Stimulated activated CD4-positive, alpha-beta T cell treated with anti-CD3 and anti-CD28 coated beads, Interleukin-15, amount 100 ng/mL, for 48 hours (primary cell): ENCODE measurements at regions not wholly inside any gene's neighbourhood (a gene's known extent, or its start where the extent isn't known, plus 50 kb on each side); places are given as distances from the start of the nearest gene placed in this dataset.

Source experiments
- DNase-seq, 2 donors: peaks; one replicate each; pipeline ENCODE4 v3.0.0-alpha.2; 2020; ENCODE audit warnings: low read depth in 2 of 2

DNA sequence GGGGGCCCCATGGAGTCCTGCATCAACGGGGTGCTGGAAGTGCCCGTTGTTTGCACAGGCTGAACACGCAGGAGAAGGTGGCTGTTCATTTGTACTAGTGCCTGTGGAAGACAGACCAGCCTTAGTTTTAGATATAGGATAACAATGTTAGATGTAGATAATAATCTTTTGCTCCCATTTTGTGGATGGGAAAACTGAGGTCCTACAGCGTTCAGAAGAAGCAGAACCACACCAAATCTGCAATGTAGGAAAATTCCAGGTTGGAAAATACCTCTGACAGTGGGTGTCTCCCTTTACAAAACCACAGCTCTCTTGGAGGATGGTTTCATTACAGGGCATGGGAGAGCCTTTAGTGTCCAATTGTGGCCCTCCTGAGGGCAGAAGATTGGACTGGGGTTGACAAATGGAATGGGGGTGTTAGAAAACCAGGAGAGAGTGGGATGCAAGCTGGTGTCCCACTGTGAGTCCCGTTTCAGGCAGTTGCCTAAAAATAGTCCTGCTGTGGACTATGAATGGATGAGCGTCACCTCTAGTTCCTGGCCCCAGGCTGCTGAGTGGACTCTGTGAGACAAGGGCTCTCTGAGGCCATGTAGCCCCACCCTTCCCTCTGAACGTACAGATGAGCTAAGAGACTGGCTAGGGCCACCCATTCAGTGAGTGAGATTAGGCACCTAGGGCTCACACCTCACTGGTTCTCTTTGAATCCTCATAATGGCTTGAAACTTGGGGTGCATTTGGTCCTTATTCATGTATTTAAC lies 508.8 kb downstream of the MN1 start:
- no peak for DNase-seq

DNA sequence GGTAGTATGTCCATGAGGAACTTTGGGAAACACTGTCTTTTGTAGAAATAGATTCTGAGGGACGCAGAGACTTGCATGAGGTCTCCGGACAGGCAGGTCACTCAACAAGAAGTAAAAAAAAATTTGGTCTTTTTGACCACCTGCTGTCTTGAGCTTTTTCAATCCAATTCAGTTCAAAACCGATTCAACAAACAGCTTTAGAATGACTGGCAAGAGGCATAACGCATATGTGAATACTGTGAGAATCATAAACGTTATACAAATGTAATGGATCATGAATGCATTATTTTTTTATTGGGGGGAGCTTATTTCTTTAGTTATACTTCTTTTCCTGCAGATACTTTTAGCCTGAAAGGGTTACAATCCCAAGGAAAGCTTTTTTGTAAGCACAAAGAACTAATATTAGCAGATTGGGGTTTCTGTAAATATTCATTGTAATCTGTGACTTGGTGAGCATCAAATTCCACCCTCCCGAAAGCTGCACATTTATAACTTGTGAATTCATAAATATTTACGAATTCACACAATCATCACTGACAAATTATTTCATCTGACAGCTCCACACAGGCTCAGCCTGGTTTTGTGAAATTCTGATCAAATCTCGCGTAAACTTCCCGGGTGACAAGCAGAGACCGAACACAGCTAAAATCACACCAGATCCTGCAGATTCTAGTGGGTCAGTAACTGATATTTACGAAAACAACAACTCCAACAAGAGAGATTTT lies 507.7 kb downstream of the MN1 start:
- no peak for DNase-seq

DNA sequence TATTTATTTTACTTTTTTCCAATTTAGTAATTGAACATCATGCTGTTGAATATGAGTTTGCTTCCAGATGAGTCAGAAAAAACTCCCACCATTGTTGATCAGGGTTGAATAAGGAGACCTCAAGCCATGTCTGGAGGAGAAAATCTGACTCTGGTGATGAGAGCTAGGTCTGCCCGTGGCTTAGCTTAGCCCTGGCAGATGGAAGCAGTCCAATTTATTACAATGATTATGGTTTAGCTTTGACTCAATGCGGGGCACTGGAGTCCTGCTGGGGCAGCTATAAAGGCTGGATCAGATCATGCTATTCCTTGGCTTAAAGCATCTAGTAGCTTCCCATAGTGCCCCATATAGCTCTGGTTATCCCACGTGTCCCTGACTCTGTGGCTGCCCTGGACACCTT lies 506.5 kb downstream of the MN1 start:
- no peak for DNase-seq

DNA sequence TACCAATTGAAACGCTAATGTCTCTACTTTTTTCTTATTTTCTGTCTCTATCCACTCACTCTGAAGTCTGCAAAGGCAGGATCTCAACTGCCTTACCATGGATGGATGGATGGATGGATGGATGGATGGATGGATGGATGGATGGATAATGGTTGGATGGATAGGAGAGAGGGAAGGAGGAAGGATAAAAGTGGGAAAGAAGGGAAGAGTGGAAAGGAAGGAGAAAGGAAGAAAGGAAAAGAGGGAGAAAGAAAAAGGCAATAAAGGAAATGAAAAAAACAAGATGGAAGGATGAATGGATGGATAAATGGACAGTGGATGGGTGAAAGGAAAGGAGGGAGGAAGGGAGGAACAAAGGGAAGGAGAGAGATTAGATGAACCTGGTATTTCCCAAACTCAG lies 506.0 kb downstream of the MN1 start:
- DNase-seq = no peak

DNA sequence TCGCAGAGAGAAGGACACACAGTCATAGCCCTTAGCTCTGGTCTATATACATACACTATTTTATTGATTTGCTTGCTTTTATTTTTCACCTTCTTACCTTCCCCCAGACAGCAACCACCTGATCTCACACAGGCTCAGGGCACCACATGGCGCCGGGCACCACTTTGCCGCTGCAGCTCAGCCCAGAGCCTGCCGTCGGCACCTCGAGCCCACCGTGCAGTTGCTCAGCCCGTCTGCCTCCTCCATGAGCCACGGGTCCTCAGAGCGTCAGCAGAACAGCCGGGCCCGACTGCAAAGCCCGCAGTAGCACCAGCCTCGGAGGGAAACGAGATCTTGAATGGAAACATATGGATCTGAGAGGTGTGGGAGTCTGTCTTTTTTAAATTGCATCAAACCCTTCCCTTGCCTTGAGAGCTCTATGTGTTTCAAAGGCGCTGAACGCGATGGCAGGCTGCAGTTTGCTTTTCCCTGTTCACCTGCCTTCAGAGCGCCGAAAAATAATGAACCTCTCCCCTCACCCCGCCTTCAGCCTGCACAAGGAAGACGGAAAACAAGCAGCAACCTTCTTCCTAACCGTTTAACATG lies 505.4 kb downstream of the MN1 start:
- DNase-seq = no peak

DNA sequence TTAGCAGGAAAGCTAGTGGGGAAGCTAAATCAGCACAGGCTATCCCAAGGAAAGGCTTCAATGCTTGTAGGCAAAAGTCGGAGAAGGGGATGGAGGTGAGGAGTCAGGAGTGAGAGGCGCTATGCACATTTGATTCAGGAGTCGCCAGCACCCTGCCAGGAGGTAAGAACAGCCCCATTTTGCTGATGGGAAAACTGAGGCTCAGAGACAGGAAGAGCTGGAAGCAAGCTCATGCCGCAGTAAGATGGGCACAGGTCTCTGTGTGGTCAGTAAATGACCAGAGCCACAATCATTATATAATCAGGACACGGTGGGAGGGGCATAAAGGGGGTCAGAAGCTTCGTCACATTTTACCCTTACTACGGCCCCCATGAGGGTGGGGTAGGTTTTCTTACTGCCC lies 504.4 kb downstream of the MN1 start:
- DNase-seq = no peak

DNA sequence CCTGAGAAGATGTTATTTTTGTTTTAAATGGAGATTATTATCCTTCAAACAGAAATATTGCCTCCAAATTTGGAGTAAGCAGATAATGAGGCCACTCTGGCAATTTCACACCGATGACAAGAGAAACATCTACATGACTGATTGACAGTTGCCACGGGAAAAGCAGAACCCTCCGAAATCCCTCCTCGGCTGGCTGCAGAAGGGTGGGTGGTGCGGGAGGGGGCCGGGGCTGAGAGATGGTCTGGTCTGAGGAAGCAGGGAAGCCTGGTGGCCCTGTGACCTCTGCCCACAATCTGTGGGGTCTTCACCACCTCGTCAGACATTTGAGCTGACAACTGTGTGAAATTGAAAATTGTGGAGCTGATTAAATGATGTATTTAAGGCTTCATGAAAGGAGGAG lies 503.2 kb downstream of the MN1 start:
- DNase-seq = no peak

DNA sequence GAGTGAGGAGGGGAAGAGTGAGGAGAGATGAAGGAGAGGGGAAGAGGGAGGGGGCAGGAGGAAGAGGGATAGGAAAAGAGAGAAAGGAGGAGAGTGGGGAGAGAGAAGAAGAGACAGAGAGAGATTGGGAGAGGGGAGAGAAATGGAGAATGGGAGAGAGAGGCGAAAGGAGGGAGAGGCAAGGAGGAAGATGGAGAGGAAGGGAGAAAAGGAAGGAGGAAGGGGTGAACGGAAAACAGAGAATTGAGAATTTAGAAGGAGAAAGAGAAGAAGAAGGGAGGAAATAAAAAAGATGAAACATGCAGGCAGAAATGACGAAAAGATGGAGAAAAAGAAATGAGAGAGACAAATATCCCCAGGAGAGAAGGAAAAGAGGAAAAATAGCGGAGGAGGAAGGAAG lies 502.8 kb downstream of the MN1 start:
- DNase-seq = no peak

DNA sequence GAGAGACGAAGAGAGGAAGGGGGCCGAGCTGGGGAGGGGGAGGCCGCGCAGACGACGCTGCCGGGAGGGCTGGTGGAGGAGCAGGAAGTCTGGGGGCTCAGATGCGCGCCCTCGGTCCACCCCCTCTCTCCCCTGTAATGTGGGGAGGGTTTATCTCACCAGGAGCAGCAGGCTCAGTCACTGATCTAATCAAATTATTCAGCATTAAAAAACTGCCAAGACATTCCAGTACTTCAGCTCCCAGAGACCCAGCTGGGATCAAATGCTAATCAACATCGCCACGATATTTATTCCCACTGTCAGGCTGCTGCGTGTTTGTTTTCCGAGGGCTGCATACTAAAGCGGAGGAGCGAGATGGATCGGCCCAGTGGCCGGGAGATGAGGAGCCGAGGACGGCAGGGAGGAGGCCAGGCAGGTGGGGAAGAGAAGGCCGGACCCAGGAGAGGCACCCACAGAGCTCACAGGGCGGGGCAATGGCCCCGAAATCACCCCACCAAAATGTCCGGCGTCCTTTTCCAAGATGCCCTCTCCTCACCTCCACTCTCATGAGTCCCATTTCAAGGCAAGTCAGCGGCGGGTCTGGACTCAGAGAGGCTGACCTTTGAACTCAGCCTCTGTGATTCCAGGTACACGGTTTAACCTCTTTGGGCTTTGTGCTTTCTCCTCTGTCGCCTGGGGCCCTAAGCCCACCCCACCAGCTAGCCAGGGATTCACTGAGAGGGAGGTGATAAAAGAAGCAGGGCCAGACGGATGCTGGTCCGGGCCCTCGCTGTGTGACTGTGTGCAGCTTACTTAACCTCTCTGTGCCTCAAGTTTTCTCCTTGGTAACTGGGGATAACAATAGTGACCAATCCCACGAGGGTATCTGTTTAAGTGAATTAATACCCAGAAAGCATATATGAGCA lies 502.1 kb downstream of the MN1 start:
- no peak for DNase-seq

DNA sequence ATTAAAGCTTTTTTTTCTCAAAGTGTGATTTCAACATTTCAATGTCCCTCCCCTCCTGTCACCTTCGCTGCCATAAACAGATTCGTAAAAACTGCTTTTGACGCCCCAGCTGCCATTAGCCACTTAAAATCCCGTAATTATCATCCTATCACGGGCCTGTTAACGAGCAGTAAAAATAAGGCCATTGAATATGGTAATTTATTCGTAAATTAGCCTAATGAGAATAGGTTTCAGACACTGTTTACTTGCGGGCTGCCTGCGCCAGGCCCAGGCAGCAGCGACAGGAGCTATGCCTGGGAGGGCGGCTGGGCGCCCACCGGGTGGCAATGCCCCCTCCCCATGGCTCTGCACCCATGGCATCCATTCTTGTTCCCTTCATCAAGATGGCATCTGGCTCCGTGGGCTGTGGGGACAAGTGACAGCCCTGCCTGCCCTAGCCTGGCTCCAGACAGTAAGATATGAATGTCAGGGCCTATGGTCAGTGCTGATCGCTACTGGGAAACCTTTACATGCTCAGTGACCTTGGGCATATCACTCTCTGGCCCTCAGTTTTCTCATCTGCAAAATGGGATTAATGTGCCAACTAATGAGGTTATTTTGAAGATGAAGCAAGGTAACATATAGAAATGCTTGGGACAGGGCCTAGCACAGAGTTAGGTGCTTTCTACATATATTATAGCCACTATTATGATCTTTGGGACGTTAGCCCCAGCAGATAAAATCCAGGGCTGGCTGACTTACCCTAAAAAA lies 500.8 kb downstream of the MN1 start:
- DNase-seq = no peak

DNA sequence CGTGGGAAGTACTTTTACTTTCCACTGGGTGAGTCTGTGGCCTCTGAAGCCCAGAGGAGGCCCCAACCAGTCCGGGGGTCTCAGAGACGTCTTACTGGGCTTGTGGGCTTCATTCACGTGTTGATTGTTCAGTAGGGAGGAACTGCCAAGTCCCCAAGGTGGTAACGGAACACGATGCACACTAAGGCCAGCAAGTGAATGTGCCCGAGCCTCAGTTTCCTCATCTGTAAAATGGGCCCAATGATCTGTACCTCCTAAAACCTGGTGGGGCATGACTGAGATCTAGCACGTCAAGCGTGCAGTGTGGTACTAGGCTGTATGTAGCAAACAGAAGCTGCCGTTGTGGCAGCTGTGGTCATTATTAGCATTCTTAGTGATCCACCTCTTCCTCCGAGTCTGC lies 499.1 kb downstream of the MN1 start:
- DNase-seq = no peak

DNA sequence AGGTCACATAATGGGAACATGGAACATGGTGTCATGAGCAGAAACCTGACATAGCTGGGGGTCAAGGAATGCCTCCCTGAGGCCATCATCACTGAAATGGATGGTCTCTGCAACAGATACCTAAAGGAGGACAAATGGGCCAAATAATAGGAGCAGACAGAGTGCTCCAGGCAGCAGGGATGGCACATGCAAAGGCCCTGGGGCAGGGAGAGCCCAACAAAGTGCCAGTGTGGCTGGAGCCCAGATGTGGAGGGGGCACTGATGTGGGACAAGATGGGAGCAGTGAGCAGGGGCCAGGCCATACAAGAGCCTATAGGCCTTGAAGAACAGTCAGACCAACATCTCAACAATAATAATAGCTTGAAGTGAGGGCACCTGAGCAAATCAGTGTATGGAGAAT lies 497.8 kb downstream of the MN1 start:
- DNase-seq = no peak

DNA sequence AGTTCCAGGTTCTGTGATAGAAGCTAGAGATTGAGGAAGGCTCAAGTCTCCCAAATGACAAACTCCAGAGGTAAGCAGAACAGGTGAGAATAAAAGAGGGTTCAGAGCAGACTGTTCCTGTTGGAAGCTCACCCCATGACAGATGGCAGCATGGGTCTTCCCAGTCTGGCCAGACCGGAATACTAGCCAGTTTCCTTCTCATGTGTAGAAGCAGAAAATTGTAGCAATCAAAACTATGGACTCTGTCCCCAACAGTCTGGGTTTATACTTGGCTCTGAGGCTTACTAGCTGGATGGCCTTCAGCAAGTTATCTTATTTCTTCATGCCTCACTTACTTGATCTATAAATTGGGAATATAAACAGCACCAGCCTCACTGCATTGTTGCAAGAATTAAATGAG lies 494.8 kb downstream of the MN1 start:
- DNase-seq = no peak

DNA sequence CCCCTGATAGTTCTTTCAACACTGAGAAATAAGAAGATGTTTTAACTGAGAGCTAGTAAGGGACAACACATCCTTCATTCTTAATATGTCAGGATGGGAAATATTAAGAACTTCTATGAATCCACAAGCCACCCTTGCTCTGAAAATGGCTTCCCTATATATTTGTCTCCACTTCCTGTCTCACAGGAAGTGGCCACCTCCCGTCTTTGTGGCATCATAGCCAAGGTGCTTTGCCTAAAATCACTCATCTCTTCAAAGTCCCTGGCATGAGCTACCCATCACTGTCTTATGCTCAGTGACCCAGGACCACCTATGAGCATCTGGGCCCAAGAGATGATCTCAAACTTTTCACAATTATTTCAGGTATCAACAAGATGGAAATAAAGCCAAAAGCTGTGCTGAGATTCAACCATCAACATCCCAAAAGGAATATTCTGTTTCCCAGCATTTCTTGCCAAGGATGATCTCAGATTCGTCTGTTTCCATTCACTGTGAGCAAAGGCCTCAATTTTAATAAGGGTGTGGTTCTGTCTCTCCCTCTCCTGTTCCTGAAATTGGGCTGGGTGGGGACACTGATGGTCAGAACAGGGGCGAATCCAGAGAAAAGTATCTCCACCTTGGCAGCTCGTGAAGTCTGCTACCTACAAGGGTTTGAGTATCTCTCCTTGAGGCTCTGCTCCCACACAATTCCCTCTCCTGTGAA lies 493.9 kb downstream of the MN1 start:
- no peak for DNase-seq

DNA sequence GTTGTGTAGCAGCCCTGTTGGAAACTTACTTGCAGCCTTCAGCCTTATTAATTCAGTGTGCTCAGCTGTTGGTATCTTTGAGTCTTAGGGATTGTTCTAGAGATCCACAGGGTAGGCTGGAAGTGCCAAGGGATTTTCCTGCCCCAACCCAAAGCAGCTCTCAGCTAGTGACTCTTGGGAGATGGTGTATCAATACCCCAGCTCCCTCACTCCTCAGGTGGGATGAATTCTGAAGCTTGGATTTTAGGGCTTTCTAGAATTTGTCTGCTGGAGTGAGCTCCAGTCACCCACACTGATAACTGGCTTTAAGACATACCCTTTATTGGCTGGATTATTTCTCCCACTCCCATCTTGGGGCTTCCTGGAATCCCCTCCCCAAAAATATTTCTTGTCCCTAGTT lies 493.0 kb downstream of the MN1 start:
- no peak for DNase-seq

DNA sequence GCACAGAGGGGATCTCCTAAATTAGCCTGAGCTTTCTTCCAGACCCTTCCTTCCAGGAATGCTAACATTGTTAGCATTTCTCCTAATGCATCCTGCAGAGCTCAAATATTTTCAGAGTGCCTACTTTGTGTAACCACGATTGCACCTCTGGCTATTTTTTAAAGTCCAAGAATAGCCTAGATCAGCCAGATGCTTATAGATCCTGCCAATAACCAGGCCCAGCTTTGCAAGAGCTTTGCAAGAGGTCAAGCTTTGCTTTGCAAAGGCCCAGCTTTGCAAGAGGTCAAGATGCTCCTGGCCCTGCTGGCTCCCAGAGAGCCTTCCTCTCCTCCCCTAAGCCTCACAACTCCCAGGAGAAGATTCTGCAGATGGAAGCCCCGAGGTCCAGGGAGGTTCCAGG lies 491.9 kb downstream of the MN1 start:
- DNase-seq = no peak

DNA sequence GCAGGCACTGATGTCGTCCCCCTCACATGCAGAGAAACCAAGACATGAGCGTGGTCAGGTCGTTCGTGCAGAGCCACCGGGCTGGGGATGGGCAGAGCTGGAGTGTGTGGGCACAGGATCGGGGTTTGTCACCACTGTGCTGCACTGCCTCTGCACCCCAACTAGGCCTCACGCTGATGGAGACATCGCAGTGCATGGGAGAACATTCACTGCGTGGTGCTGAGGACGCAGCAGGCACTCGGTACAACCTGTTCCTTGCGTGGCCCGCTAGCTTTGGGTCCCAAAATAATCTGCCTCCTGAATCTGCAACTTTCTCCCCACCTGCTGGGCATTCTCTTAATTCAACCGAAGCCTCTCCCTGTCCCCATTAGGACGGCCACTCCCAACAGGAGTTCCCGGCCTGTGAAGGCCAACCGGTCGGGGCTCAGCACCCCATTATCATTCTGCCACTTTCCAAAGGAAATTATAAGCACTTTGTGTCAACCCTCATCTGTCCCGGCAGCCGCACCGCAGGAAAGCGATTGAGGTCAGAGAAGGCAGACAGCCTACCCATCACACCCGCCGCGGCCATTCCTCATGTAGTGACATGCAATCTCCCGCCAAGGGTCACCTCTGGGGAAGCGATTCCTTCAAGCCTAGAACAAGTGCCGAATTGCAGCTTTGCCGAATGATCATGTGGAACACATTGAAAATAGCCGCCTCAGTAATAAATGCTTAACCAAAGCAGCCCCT lies 490.4 kb downstream of the MN1 start:
- DNase-seq = no peak

DNA sequence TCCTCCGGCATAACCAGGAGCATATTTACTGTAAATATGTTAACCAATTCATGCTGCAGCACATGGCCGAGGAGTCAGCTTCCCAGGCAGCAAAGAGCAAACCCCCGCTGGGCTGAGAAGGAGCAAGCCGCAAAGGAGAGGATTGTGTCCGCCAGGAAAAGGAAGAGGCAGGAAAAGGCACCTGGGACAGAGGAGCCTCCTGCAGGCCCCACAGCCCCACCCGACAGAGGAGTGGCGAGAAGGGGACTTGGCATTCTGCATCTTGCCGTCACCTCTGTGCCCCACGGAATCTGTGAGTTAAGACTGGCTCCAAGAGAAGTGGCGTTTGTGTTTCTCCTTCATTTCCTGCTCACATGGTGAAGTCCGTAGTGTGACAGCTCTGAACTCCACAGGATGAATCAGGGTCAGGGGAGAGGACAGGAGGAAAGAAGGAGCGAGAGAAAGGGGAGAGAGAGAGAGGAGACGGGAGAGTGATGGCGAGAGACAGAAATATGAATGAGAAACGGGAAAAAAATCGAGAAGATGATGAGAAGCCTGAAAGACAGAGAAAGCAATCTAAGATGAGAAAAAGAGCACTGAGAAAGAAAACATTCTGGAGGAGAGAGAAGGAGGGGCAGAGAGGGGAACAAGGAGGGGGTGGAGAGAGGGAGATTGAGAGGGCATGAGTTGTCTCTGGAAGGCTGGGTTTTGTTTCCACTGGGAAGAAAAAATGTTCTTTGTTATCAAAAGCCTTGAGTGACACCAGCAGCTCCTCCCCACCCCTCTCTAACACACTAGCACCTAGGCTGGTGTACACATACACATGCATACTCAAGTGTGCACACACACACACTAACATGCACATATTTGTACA lies 489.6 kb downstream of the MN1 start:
- DNase-seq = no peak

DNA sequence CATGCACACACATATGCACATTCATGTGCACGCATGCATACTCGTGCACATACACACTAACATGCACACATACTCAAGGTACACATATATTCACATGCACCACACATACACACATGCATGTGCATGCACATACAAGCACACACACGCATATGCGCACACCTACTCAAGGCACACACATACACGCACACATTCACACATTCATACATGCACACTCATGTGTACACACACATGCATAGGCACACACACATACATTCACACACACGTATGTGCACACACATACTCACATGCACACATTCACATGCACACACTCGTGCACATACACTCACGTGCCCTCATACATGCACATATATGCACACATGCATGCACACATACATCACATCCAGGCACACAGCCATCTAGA lies 489.0 kb downstream of the MN1 start:
- no peak for DNase-seq
